ENCODE measurements at regions not wholly inside any gene's neighbourhood (a gene's known extent, or its start where the extent isn't known, plus 50 kb on each side); places are given as distances from the start of the nearest gene placed in this dataset.
"Not testable (repeated sequence)": the region's sequence is repeated elsewhere in the genome, so short reads cannot be mapped to it uniquely, and the experiment has no call there.

DNA sequence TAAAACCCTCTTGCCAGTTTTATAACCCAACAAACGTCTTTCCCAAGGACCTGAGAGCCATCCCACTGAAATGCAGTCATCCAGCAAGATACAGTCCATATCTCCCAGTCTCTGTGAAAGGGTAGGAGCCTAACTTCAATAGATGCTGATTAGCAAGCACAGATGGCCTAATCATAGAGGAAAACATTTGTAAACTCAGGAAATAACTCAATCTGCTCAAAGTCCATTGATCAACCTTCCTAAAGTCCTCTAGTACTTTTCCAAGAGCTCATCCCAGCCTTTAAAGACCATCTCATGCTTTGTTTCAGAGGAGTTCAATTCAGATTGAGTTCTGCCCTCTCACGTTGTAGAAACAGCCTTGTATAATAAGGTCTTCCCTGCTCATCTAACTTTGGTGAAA, 324.2 kb downstream of the MRPS30 start:
- no peak for TF ChIP-seq ZFX (IDR thresholded peaks at IDR 0.05)
- TF ChIP-seq, protein P1, sequence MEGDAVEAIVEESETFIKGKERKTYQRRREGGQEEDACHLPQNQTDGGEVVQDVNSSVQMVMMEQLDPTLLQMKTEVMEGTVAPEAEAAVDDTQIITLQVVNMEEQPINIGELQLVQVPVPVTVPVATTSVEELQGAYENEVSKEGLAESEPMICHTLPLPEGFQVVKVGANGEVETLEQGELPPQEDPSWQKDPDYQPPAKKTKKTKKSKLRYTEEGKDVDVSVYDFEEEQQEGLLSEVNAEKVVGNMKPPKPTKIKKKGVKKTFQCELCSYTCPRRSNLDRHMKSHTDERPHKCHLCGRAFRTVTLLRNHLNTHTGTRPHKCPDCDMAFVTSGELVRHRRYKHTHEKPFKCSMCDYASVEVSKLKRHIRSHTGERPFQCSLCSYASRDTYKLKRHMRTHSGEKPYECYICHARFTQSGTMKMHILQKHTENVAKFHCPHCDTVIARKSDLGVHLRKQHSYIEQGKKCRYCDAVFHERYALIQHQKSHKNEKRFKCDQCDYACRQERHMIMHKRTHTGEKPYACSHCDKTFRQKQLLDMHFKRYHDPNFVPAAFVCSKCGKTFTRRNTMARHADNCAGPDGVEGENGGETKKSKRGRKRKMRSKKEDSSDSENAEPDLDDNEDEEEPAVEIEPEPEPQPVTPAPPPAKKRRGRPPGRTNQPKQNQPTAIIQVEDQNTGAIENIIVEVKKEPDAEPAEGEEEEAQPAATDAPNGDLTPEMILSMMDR (conservative IDR thresholded peaks at IDR 0.05) = no peak
- H3K27ac ChIP-seq = no peak overlapping the region

DNA sequence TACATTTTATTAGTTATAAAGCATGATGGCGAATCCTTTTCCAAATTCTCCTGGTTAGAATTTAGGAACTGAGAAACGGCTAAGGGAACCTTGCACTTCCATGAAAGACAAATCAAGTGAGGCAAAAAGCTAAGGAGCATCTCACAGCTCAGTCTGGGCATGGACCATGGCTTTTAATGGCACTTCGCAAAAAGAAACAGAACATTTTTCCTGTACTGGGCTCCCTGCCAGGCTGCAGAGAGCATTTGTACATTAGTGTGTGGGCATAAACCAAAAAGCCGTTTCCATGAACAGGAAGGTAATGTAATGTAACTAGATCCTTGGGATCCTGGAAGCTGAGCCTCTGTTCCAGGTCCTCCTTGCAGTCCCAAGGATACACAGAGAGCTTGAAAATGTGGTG, 354.2 kb downstream of the MRPS30 start:
- TF ChIP-seq ZFX (IDR thresholded peaks at IDR 0.05) = no peak
- TF ChIP-seq, protein P1 (conservative IDR thresholded peaks at IDR 0.05) = no peak
- no peak overlapping the region for H3K27ac ChIP-seq

DNA sequence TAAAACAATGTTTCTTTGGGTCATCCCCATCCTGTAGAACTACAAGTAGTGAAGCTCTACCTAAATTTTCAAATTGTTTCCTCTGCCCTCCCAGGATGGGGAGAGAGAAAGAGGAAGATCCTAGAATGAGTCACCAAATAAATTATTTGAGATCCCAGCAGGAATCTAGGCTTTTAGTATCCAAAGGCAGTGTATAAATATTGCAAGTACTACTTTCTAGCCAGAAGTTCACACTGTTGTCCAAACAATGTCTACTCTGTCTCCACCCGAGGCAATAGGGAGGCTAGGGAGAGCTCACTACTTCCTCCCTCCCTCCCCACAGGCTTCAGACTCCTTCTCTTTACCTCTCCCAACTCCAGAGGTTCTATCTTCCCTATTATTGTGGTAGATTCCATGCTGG, 362.8 kb downstream of the MRPS30 start:
- no peak overlapping the region for H3K27ac ChIP-seq
- TF ChIP-seq ZFX (IDR thresholded peaks at IDR 0.05) = no peak
- TF ChIP-seq, protein P1 (conservative IDR thresholded peaks at IDR 0.05) = no peak

DNA sequence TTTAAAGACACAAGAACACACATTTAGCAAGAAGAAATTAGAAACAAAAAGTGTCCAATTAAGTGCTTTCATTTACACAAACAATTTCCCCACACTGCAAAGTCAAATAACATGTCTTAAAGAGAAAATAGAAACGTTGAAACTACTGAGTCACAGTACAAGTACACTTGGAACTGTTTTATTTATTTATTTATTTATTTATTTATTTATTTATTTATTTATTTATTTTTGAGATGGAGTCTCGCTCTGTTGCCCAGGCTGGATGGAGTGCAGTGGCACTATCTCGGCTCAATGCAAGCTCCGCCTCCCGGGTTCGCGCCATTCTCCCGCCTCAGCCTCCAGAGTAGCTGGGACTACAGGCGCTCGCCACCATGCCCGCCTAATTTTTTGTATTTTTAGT, 363.9 kb downstream of the MRPS30 start:
- not testable (repeated sequence) for H3K27ac ChIP-seq

DNA sequence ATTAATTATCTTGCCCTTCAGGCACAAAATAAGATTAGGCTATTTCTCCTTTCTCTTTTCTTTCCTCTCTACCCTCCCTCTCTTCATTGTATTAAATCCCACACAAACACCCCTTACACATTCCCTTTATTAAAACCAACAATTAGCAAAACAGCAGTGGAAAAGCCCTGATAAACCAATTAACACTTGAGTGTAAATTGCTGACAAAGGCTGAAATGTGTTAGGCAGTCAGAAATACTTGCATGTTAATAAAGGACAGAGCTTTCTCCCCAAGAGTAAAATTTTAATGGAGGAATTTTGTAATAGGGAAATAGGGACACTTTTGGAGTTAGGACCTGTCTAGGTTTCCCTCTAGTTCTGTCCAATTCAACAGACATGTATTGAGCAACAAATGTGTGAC, 370.9 kb downstream of the MRPS30 start:
- no peak overlapping the region for H3K27ac ChIP-seq
- TF ChIP-seq, protein P1 (conservative IDR thresholded peaks at IDR 0.05) = no peak
- TF ChIP-seq ZFX (IDR thresholded peaks at IDR 0.05) = no peak

DNA sequence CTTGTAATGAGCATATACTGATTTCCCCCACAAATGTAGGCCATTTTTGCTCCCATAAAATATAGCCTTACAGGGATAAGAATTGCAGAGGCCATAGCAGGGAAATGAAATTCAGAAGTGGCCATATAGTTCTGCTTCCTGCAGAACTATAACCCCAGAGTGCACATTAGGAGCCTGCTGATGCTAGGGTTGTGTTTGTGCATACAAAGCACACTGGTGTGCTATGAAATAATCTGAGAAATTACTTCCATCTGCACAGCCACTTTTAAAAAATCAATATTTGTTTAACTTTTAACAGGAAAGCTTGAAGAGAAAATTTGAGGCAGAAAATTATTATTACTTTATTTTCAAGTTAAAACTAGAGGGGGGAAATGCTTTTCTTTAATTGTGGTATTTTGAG, 380.3 kb downstream of the MRPS30 start:
- no peak for TF ChIP-seq ZFX (IDR thresholded peaks at IDR 0.05)

DNA sequence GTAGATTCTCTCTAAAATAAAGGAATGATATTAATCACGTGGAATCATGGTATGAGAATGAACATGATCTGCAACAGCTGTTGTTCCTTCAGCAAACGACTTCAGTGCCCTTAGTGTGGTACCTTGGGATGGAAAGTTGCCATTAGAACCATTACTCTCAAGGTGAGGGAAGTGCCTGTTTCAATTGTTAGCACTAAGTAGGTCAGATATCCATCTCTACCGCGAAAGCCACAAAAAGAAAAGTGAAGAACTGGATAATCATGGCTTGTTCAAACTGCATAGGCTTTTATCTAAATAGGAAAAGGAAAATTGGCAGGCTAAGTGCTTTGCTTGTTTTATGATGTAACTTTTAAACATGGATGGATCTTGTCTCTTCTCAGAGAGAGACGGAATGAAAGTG, 380.7 kb downstream of the MRPS30 start:
- no peak overlapping the region for H3K27ac ChIP-seq

More for the DNA sequence above, 380.3 kb downstream of the MRPS30 start:
- H3K27ac ChIP-seq = no peak overlapping the region

DNA sequence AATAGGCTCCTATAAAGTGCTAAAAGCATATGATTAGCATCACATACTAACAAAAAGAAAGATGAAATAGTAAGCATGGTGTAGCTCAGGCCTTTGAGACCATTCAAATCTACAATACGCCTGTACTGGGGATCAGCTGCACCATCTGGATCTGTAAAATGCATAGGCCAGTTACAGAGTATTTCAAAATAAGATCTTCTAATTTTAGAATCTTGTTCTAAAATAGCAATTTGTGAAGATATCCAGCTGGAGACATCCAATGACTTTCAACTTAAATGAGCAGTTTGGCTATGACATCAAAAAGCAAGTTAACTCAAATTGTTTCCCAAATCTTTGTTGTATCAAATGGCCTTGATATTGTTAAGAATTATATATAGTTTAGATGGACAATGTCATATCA, 386.3 kb downstream of the MRPS30 start:
- H3K27ac ChIP-seq = no peak overlapping the region
- no peak for TF ChIP-seq ZFX (IDR thresholded peaks at IDR 0.05)
- TF ChIP-seq, protein P1 (conservative IDR thresholded peaks at IDR 0.05) = no peak

More for the DNA sequence above, 380.7 kb downstream of the MRPS30 start:
- TF ChIP-seq, protein P1 (conservative IDR thresholded peaks at IDR 0.05) = no peak
- TF ChIP-seq ZFX (IDR thresholded peaks at IDR 0.05) = no peak

Measured in C4-2B (cell line).